HG03280 (cell line): ENCODE measurements at regions not wholly inside any gene's neighbourhood (a gene's known extent, or its start where the extent isn't known, plus 50 kb on each side); places are given as distances from the start of the nearest gene placed in this dataset.

Experiments used
- ATAC-seq: cut with Tn5 transposase; IDR thresholded peaks from one replicate; pipeline ENCODE4 v1.9.1; 2021; ENCODE audit warnings: mild to moderate bottlenecking, moderate library complexity; ENCODE audit not compliant: unreplicated experiment

GRCh38 chr15:47624503-47624902 lies 92.8 kb upstream of the SEMA6D start:
- no peak for ATAC-seq

GRCh38 chr15:47639042-47639441 lies 78.3 kb upstream of the SEMA6D start:
- no peak for ATAC-seq

GRCh38 chr15:47640079-47640478 lies 77.2 kb upstream of the SEMA6D start:
- no peak for ATAC-seq

DNA sequence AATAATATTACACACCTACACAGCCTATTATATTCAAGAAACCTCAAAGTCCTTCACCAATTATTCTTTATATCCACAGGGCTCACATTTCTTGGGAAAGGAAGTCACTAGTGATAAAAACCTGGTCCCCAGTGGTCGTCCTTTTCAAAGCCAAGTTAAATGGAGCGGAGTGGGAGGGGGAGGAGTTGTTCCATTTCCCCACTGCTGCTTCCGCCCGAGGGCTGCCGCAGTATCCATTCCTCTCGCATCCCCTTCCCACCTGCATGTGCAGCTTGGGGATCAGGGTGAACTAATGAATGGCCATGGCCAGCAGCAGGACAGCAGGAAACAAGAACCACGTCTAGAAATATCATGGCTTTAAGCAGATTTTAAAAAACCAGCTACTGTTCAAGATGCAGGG lies 76.4 kb upstream of the SEMA6D start:
- no peak for ATAC-seq

GRCh38 chr15:47644722-47645121 lies 72.6 kb upstream of the SEMA6D start:
- no peak for ATAC-seq

- ATAC-seq, result no peak
Measured at GRCh38 chr15:47650564-47650963, 66.7 kb upstream of the SEMA6D start.

DNA sequence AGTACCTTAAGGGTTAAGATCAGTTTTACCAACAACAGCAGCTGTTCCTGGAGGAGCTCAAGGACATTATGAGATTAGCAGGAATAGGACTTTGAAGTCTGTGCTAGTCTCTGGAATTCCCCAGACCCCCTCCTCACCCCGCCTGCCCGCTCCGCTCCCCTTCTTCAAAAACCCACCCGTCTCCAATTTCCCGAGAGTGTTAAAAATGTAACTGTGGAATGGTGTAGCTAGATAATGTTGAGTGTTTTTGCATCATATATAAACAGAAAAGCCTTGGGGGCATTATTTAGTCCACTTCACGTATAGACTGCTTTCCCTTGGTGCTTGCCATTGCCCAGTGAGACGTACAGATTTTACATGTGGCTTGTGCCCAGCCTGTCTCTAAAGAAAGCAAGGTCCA lies 65.0 kb upstream of the SEMA6D start:
- no peak for ATAC-seq

GRCh38 chr15:47652844-47653243 lies 64.5 kb upstream of the SEMA6D start:
- ATAC-seq, result no peak

- ATAC-seq, result no peak
Measured at GRCh38 chr15:47661661-47662180, 55.6 kb upstream of the SEMA6D start.

DNA sequence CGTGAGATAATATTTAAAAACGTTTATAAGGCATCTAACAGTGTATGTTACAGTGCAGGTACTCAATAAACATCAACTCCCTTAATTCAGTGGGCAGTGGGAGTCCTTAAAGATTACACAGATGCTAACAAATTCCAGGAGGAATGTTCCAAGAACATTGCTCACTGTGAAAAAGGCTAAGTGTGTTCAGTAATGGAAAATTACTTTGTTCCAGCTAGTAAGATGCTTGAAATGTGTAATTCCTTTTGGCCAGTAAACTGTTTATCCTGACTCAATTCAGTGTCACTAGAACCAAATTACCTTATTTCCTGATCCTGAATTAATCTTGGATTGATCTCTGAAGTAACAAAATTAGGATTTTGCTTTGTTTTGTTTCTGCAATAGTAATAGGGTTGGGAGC lies 54.2 kb upstream of the SEMA6D start:
- ATAC-seq, result no peak
